HCT116 (cell line): ENCODE measurements at regions not wholly inside any gene's neighbourhood (a gene's known extent, or its start where the extent isn't known, plus 50 kb on each side); places are given as distances from the start of the nearest gene placed in this dataset.
"Not testable (repeated sequence)": the region's sequence is repeated elsewhere in the genome, so short reads cannot be mapped to it uniquely, and the experiment has no call there.

Experiments
- ATAC-seq: fragments of 200-7000 bp; cut with Tn5 transposase; 2 replicates; pipeline ENCODE4 v1.9.1; 2020; ENCODE audit warnings: mild to moderate bottlenecking, moderate library complexity
- BruUV-seq: library from RNA; stranded (reverse); fragments of 400-500 nt; replicated peaks from 2 replicates; lab custom pipeline; 2021; lab: Mats Ljungman, UMichigan
- CTCF ChIA-PET: fragments of 300-600 bp; sonication (Branson Sonifier 250); formaldehyde crosslinking; loops from one replicate; lab custom pipeline; 2021; ENCODE audit warnings: antibody characterized with exemption; lab: Charles Lee
- POLR2A ChIA-PET: fragments of 300-600, 350-600 bp; sonication (Branson Sonifier 250); formaldehyde crosslinking; loops from one replicate; lab custom pipeline; 2021; ENCODE audit warnings: antibody characterized with exemption; lab: Charles Lee
- RAD21 ChIA-PET, 2 experiments: fragments of 300-600 bp; sonication (Branson Sonifier 250); formaldehyde crosslinking; loops; one replicate each; lab custom pipeline; 2023; ENCODE audit warnings: low total read pairs in 2 of 2; ENCODE audit not compliant: uncharacterized antibody in 2 of 2, unreplicated experiment in 2 of 2, low non-redundant PET in 1 of 2; lab: Charles Lee
- DNase-seq: peaks from one replicate; pipeline ENCODE4 v3.0.0-alpha.2; 2010; ENCODE audit warnings: low read depth, low spot score
- H2AFZ ChIP-seq: fragments of 200-600 bp; shearing (Covaris generic), sonication (generic); 2 replicates; pipeline ENCODE4 v1.6.1; 2017; ENCODE audit warnings: low read depth, mixed run types, mixed read lengths, antibody characterized with exemption, low read length; ENCODE audit not compliant: poor library complexity, severe bottlenecking
- H3K27ac ChIP-seq: 2 replicates; pipeline ENCODE4 v1.5.1; 2012; ENCODE audit warnings: low read depth, low read length
- H3K27me3 ChIP-seq: fragments of 200-600 bp; sonication (generic); 2 replicates; pipeline ENCODE4 v1.6.1; 2016; ENCODE audit warnings: mixed run types, low read length, mixed read lengths; ENCODE audit not compliant: insufficient read depth
- H3K36me3 ChIP-seq, 2 experiments: fragments of 200-500 bp in 1 of 2; fragments of 200-600 bp in 1 of 2; sonication (Bioruptor generic) in 1 of 2; sonication (generic) in 1 of 2; 2 replicates each; pipeline versions ENCODE4 v1.5.1 to v1.6.1; 2014 to 2016; ENCODE audit warnings: low read length in 2 of 2, inconsistent platforms in 1 of 2, mixed read lengths in 1 of 2, mixed run types in 1 of 2; ENCODE audit not compliant: insufficient read depth in 2 of 2, control insufficient read depth in 1 of 2
- H3K4me1 ChIP-seq, 2 experiments: fragments of 200-600 bp in 1 of 2; sonication (generic) in 1 of 2; 2 replicates each; pipeline versions ENCODE4 v1.5.1 to v1.6.1; 2012 to 2017; ENCODE audit warnings: low read length in 2 of 2, inconsistent platforms in 1 of 2, mild to moderate bottlenecking in 1 of 2, mixed read lengths in 1 of 2, mixed run types in 1 of 2, moderate library complexity in 1 of 2; ENCODE audit not compliant: insufficient read depth in 2 of 2, control insufficient read depth in 1 of 2
- H3K4me2 ChIP-seq: fragments of 200-600 bp; sonication (generic); 2 replicates; pipeline ENCODE4 v1.6.1; 2017; ENCODE audit warnings: mixed run types, low read length, mixed read lengths
- H3K4me3 ChIP-seq, 2 experiments: fragments of 200-600 bp in 1 of 2; sonication (generic) in 1 of 2; replicated peaks in 1 of 2; 2 replicates each; pipeline ENCODE4 v1.5.1; 2011 to 2016; ENCODE audit warnings: low read length in 2 of 2, control low read depth in 1 of 2, low read depth in 1 of 2, mild to moderate bottlenecking in 1 of 2, mixed read lengths in 1 of 2, mixed run types in 1 of 2
- H3K79me2 ChIP-seq: fragments of 200-600 bp; sonication (generic); 2 replicates; pipeline ENCODE4 v1.6.1; 2017; ENCODE audit warnings: mild to moderate bottlenecking, mixed run types, low read length, moderate library complexity, mixed read lengths; ENCODE audit not compliant: insufficient read depth
- H3K9ac ChIP-seq: fragments of 200-600 bp; sonication (generic); 2 replicates; pipeline ENCODE4 v1.6.1; 2016; ENCODE audit warnings: low read length, mixed read lengths
- H3K9me2 ChIP-seq: fragments of 200-600 bp; sonication (generic), shearing (Covaris generic); 2 replicates; pipeline ENCODE4 v1.6.1; 2017; ENCODE audit warnings: mixed run types, mild to moderate bottlenecking, moderate library complexity; ENCODE audit not compliant: insufficient read depth
- H3K9me3 ChIP-seq, 2 experiments: fragments of 200-500 bp in 1 of 2; fragments of 200-600 bp in 1 of 2; sonication (Bioruptor generic) in 1 of 2; sonication (generic) in 1 of 2; 2 replicates each; pipeline ENCODE4 v1.6.1; 2014 to 2017; ENCODE audit warnings: low read length in 2 of 2, mixed read lengths in 2 of 2, inconsistent platforms in 1 of 2, low read depth in 1 of 2, mild to moderate bottlenecking in 1 of 2, mixed run types in 1 of 2, moderate library complexity in 1 of 2; ENCODE audit not compliant: control insufficient read depth in 1 of 2, insufficient read depth in 1 of 2
- H4K20me1 ChIP-seq: fragments of 200-600 bp; sonication (generic), shearing (Covaris generic); 2 replicates; pipeline ENCODE4 v1.6.1; 2017; ENCODE audit warnings: mixed run types, mild to moderate bottlenecking, moderate library complexity; ENCODE audit not compliant: insufficient read depth
- ATF3 ChIP-seq: IDR thresholded peaks from 2 replicates; pipeline ENCODE4 v1.6.1; 2012
- CBX3 ChIP-seq: IDR thresholded peaks from 2 replicates; pipeline ENCODE4 v1.6.1; 2012; ENCODE audit warnings: low read depth
- RAD21 ChIP-seq: IDR thresholded peaks from 2 replicates; pipeline ENCODE4 v1.6.1; 2012; ENCODE audit warnings: low read depth, mild to moderate bottlenecking
- SIN3A ChIP-seq: IDR thresholded peaks from 2 replicates; pipeline ENCODE4 v1.6.1; 2012; ENCODE audit warnings: low read depth
- SP1 ChIP-seq: IDR thresholded peaks from 2 replicates; pipeline ENCODE4 v1.6.1; 2012; ENCODE audit warnings: low read depth
- YY1 ChIP-seq: IDR thresholded peaks from 2 replicates; pipeline ENCODE4 v1.6.1; 2011; ENCODE audit warnings: low read length, low read depth, moderate library complexity, mild to moderate bottlenecking; ENCODE audit not compliant: insufficient replicate concordance; ENCODE audit errors: extremely low read depth
- ZFX ChIP-seq: fragments of 450-650 bp; IDR thresholded peaks from 2 replicates; pipeline ENCODE4 v1.6.1; 2017
- intact Hi-C: fragments of 100-400 bp; cut with micrococcal nuclease; formaldehyde crosslinking; loops from 2 replicates; pipeline ENCODE4 v1.10.0; 2022
- TF ChIP-seq, protein P1 (sequence below), 3 experiments: fragments of 200-600 bp in 1 of 3; sonication (generic) in 1 of 3; IDR thresholded peaks in 2 of 3; conservative IDR thresholded peaks in 1 of 3; 2 replicates each; pipeline ENCODE4 v1.5.1; 2012 to 2017; ENCODE audit warnings: low read depth in 2 of 3, low read length in 2 of 3, antibody characterized with exemption in 1 of 3, borderline replicate concordance in 1 of 3, control low read depth in 1 of 3, mild to moderate bottlenecking in 1 of 3, mixed read lengths in 1 of 3, mixed run types in 1 of 3, moderate library complexity in 1 of 3; ENCODE audit not compliant: insufficient read depth in 1 of 3

GRCh38 chr15:77902921-77903760 is 174.4 kb downstream of the TBC1D2B start:
- CTCF ChIA-PET: interaction anchor here (0.8 to 0.9 kb wide), 2 partner anchors 56 to 205 kb away, joined by 3 to 4 read pairs; no protein-coding TSS in a partner anchor
- TF ChIP-seq, protein P1, sequence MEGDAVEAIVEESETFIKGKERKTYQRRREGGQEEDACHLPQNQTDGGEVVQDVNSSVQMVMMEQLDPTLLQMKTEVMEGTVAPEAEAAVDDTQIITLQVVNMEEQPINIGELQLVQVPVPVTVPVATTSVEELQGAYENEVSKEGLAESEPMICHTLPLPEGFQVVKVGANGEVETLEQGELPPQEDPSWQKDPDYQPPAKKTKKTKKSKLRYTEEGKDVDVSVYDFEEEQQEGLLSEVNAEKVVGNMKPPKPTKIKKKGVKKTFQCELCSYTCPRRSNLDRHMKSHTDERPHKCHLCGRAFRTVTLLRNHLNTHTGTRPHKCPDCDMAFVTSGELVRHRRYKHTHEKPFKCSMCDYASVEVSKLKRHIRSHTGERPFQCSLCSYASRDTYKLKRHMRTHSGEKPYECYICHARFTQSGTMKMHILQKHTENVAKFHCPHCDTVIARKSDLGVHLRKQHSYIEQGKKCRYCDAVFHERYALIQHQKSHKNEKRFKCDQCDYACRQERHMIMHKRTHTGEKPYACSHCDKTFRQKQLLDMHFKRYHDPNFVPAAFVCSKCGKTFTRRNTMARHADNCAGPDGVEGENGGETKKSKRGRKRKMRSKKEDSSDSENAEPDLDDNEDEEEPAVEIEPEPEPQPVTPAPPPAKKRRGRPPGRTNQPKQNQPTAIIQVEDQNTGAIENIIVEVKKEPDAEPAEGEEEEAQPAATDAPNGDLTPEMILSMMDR (IDR thresholded peaks at IDR 0.05 in 2 of 3, conservative IDR thresholded peaks at IDR 0.05 in 1 of 3; ENCODE audit: borderline replicate concordance in 1 of 3, insufficient read depth in 1 of 3, low read depth in 2 of 3, low read length in 2 of 3): peak; percentile 56 to 88 (median 82)
- TF ChIP-seq RAD21: peak; percentile 73
- DNase-seq, POLR2A ChIA-PET, H3K4me1 ChIP-seq, H3K9ac ChIP-seq, H3K9me2 ChIP-seq, H3K9me3 ChIP-seq, H3K79me2 ChIP-seq, H2AFZ ChIP-seq, H3K36me3 ChIP-seq, H3K27me3 ChIP-seq, H3K4me3 ChIP-seq, RAD21 ChIA-PET, H4K20me1 ChIP-seq, H3K4me2 ChIP-seq, H3K27ac ChIP-seq, BruUV-seq: not testable (repeated sequence)
- ATAC-seq: peak; percentile 76
- intact Hi-C loops: loop anchor here (1.0 kb wide), 1 partner anchor 91 kb away; no protein-coding TSS in a partner anchor

DNA sequence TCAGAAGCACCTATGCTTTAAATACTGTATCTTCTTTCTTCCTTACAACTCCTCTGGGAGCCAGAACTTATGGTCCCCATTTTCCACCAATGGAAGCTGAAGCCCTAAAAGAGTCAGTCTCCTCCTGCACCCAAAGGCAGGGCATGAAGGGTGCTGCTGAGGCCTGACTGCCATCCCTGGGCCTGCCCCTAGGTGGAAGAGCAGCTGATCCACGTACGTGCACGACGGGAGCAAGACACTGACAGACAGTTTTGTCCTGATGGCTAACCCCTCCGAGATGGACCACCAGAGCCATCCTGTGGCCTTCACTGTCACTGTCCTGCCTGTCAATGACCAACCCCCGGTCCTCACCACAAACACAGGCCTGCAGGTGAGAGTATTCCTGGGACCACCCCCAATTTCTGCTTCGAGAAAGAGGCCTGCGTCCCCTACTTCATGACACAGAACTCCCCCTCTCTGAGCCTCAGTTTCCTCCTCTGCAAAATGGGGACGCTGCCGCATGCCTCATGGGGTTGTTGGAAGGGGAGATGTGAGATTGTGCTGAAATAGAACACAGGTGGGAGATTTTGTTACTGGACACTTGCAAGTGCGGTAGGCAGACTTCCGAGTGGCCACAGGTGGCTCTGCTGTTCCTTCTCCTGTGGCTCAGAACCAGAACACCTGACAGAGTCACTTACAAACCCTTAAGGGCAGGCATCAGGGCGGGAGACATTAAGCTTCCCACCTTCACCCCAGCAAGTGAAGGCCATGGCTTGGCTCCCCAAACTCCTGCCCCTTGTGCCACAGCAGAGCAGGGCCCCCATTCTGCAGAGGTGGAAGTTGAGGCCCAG is 175.4 kb downstream of the TBC1D2B start:
- RAD21 ChIA-PET: no interaction called here
- POLR2A ChIA-PET: no interaction called here
- Histone ChIP-seq H3K9me3 (no peaks in the 10 kb centered on the region), H3K4me2 (no peak overlapping the region), H3K9ac (no peak overlapping the region), H3K27ac (no peak overlapping the region), H4K20me1 (no peaks in the 10 kb centered on the region), H3K79me2 (no peaks in the 10 kb centered on the region), H2AFZ (no peak overlapping the region), H3K9me2 (no peaks in the 10 kb centered on the region), H3K36me3 (no peaks in the 10 kb centered on the region), H3K4me3 (no peak overlapping the region), H3K27me3 (no peaks in the 10 kb centered on the region), H3K4me1 (no peaks in the 10 kb centered on the region)
- DNase-seq: no peak
- peak; percentile 39; the same call in 1 of the 2 replicates for ATAC-seq
- no TSS peak for BruUV-seq
- CTCF ChIA-PET: interaction anchor here (0.7 to 0.9 kb wide), 4 partner anchors 9 to 206 kb away, joined by 3 to 4 read pairs (median 4); no protein-coding TSS in a partner anchor
- intact Hi-C loops: no loop called here
- TF ChIP-seq ZFX: no peak
- no peak for TF ChIP-seq CBX3
- no peak for TF ChIP-seq YY1
- TF ChIP-seq SIN3A: no peak
- TF ChIP-seq ATF3: no peak
- no peak for TF ChIP-seq SP1
- TF ChIP-seq, protein P1 (IDR thresholded peaks at IDR 0.05 in 2 of 3, conservative IDR thresholded peaks at IDR 0.05 in 1 of 3; ENCODE audit: borderline replicate concordance in 1 of 3, insufficient read depth in 1 of 3, low read depth in 2 of 3, low read length in 2 of 3): peak in 2 of 3 experiments; percentile 41 to 49; a peak in 3 of 6 replicates
